CD4-positive, alpha-beta T cell treated with Interleukin-10 for 1 hour (primary cell): ENCODE measurements at regions not wholly inside any gene's neighbourhood (a gene's known extent, or its start where the extent isn't known, plus 50 kb on each side); places are given as distances from the start of the nearest gene placed in this dataset.

Experiments
- DNase-seq: peaks from one replicate; pipeline ENCODE4 v3.0.0-alpha.2; 2020

GRCh38 chr5:152901754-152902153, 496.7 kb upstream of the NMUR2 start:
- no peak for DNase-seq

DNA sequence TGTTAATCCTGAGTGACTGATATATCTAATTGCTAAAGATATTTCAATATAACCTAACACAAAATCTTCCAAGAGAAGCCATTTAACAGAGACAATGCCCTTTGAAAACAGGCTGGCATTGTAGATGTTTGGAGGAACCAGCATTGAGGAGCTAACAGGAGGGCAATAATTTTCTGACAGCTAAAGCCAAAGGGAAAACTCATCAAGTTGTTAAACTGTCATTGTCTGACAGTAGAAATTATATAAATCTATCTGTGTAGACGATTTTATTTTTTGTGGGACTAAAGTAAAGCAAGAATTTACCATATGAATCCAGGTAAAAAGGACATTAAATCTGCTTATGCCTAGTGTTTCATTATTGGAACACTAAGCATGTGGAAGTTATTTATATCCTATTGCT, 500.2 kb upstream of the NMUR2 start:
- DNase-seq, result no peak

- no peak for DNase-seq
Measured at GRCh38 chr5:152907488-152908245, 502.6 kb upstream of the NMUR2 start.

DNA sequence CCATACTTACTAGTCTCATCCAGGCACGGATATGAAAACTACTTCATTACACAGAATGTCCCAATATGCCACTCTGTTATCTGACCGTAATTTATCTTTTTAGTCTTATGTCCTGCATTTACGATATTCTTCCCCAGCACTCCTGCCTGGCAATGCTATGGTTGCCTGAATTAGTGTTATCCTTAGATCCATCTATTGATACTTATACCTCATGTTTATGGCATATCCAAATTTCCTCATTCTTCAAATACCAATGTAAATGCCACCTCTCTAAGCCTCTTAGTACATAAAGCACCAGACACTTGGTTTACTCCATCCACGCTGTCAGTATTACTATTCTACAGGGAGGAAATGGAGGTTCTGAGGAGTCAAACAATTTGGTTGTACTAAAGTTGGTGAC, 507.8 kb upstream of the NMUR2 start:
- no peak for DNase-seq

DNA sequence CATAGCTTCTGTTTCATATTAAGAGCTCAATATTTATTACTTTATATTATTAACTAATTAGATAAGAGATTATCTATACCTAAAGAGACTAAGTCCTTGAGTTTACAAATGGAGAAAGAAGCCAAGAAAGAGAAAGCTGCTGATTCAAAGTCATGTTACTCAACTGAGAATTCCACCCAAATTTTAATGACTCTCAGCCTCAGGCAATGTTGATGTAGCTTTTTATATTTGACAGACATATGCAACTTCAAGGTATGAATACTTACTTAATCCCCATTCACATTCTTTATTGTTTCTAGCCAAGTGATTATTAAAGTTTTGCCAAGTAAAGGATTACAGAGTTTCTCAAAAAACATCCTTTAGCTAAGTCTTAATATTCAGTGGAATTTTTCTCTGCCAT, 527.5 kb upstream of the NMUR2 start:
- DNase-seq, result no peak

GRCh38 chr5:152933056-152933455, 528.0 kb upstream of the NMUR2 start:
- no peak for DNase-seq

DNA sequence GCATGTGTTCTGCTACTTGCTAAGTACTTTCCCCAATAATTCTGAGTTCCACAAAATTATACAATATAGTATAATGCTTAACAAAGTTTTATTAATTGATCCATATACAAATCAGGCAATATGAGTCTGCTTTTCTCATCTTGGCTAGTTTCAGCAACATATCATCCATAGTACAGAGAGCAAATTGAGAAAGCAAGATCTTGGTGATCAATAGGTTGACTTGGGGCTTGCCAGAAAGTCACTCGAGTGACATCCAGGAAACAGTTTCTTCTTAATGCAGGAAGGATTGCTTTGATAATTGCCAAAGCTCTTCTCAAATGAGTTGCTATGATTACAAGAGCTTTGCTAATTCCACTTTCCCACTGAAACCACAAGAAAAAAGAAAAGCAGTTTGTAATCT, 533.6 kb upstream of the NMUR2 start:
- DNase-seq, result no peak

GRCh38 chr5:152942633-152943336, 537.7 kb upstream of the NMUR2 start:
- DNase-seq, result no peak

DNA sequence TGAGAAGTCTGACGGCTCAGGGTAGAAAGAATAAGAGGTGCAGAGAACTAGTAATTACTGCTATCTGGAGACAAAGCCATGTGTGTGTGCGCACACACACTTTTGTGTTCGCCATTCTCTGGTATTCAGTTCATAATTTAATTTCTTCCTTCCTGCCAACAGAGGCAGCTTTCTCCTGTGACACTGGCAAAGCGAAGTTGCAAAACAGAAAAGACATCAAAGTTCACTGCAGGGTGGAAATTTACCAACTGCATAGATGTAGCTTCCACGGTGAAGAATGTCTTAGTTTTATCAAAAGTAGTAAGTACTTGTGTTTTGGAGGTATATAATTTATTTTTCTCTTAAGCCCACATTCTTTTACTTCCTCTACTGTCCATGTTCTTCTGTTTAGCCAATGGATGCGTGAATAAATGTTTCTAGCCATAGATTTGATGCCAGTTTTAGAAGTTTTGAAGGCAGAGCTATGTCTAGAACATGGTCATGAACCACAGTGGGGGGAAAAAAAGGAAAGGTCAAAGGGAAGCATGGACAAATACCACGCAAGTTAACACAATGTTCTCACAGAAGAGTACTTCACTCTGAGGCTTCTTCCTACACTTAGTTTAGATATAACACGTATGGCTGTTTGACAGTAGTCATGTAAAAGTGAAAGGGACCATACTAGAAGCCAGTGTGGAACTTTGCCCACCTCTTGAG, 536.5 kb upstream of the GRIA1 start:
- DNase-seq, result no peak

GRCh38 chr5:152956943-152957613, 533.4 kb upstream of the GRIA1 start:
- no peak for DNase-seq

DNA sequence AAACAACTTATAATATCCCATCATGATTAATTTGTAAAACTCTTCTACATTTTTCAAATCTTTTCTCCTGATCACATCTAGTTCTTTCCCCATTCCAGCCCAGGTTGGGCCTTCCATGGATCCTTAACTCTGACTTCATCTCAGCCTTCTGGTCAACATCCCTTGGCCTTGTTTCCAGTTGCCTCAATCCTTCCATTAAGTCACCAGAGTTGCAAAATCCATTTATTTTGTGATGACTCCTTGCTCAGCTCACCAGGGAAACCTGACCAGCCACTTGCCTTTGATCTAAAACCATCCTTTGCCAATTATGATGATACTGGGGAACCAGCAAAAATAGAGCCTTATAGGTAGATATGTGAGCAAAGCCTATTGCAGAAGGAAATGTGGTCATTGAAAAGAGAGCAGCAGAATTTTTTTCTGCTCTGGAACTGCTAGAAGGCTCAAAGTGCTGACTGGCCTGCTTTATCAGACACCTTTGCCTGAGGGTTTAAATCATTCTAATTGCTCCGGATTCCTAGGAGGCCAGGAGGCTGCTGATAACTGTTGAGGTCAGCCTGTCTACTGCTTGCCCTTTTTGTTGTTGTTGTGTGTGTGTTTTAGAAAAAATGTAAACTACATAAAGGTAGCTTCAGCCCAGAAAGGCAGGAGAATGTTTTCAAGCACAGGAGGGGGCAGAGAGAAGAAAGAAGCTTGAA, 512.2 kb upstream of the GRIA1 start:
- DNase-seq, result no peak

DNA sequence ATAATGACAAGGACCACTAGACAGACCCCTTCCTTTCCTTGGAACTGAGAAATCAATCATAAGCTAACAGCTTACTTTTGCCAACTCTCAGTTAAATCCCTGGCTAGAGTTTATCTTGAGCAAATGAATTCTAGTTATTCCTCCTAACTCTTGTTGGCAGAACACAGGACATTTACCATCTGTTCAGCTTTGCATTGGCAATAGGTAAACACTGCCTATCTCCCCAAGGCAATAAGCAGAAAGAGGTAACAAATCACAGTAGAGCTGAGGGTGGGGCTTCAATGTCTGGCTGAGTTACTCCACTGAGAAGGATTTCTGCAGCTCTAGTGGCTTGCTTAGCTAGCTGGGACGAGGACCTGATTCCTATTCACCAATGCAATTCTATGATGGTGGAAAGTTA, 503.3 kb upstream of the GRIA1 start:
- no peak for DNase-seq

- no peak for DNase-seq
Measured at GRCh38 chr5:152990217-152990616, 500.3 kb upstream of the GRIA1 start.

- no peak for DNase-seq
Measured at GRCh38 chr5:152990649-152991048, 499.8 kb upstream of the GRIA1 start.

- DNase-seq, result no peak
Measured at GRCh38 chr5:152994033-152994680, 496.3 kb upstream of the GRIA1 start.

GRCh38 chr5:152995214-152995725, 495.2 kb upstream of the GRIA1 start:
- no peak for DNase-seq

- DNase-seq, result no peak
Measured at GRCh38 chr5:153005711-153006110, 484.8 kb upstream of the GRIA1 start.

DNA sequence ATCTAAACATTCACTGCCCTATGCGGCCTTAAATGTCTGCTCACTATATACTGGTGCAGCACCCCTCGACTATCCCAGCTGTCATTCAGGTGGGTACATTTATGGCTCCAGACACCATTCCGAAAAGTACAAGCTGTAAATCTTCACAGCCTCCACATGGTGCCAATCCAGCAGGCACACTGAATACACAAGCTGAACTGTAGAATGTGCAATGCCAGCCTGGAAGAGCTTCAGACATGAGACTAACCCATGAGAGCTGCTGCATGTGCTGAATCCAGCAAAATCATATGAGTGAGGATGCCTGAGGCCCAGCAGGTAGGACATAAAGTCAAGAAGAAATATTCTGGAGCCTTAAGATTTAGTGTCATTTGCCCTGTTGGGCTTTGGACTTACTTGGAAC, 483.8 kb upstream of the GRIA1 start:
- DNase-seq, result no peak

GRCh38 chr5:153014194-153014593, 476.3 kb upstream of the GRIA1 start:
- no peak for DNase-seq

- DNase-seq, result no peak
Measured at GRCh38 chr5:153018121-153018520, 472.3 kb upstream of the GRIA1 start.

- DNase-seq, result no peak
Measured at GRCh38 chr5:153030755-153031725, 459.4 kb upstream of the GRIA1 start.
